ENCODE measurements at regions not wholly inside any gene's neighbourhood (a gene's known extent, or its start where the extent isn't known, plus 50 kb on each side); places are given as distances from the start of the nearest gene placed in this dataset.

GRCh38 chr10:8350250-8350967 lies 295.9 kb downstream of the GATA3 start:
- TF ChIP-seq CTCF (IDR thresholded peaks at IDR 0.05) = no peak
- no peak for TF ChIP-seq POLR2A (IDR thresholded peaks at IDR 0.05)
- TF ChIP-seq EP300 (IDR thresholded peaks at IDR 0.05) = no peak
